OCI-LY1 (cell line): ENCODE measurements at regions not wholly inside any gene's neighbourhood (a gene's known extent, or its start where the extent isn't known, plus 50 kb on each side); places are given as distances from the start of the nearest gene placed in this dataset.

Experiments used
- CTCF ChIP-seq: fragments of 200-600 bp; sonication (generic), shearing (Covaris generic); IDR thresholded peaks from 2 replicates; pipeline ENCODE4 v1.5.1; 2017; ENCODE audit warnings: mild to moderate bottlenecking, antibody characterized with exemption, low read length, moderate library complexity, mixed read lengths
- EZH2 ChIP-seq: fragments of 200-600 bp; sonication (generic), shearing (Covaris generic); IDR thresholded peaks from 2 replicates; pipeline ENCODE4 v1.8.0; 2017; ENCODE audit warnings: borderline replicate concordance, mixed run types, mild to moderate bottlenecking, antibody characterized with exemption, low read length, moderate library complexity, mixed read lengths

GRCh38 chr1:30423570-30423969, 299.8 kb downstream of the MATN1 start:
- TF ChIP-seq CTCF, result no peak
- no peak for TF ChIP-seq EZH2
